IMR-90 (cell line): ENCODE measurements at regions not wholly inside any gene's neighbourhood (a gene's known extent, or its start where the extent isn't known, plus 50 kb on each side); places are given as distances from the start of the nearest gene placed in this dataset.
"Not testable (repeated sequence)": the region's sequence is repeated elsewhere in the genome, so short reads cannot be mapped to it uniquely, and the experiment has no call there.

Source experiments
- ATAC-seq: fragments of 200-7000 bp; cut with Tn5 transposase; 2 replicates; pipeline ENCODE4 v1.9.1; 2020; ENCODE audit warnings: low read depth, mild to moderate bottlenecking, moderate library complexity
- BruUV-seq: library from RNA; stranded (reverse); fragments of 400-500 nt; replicated peaks from 2 replicates; lab custom pipeline; 2021; lab: Mats Ljungman, UMichigan
- CTCF ChIA-PET: fragments of 300-600 bp; formaldehyde crosslinking; extraction: SDS; loops from one replicate; lab custom pipeline; 2021; ENCODE audit warnings: antibody characterized with exemption; lab: Yijun Ruan, JAX
- POLR2A ChIA-PET: fragments of 300-600 bp; sonication (Branson Sonifier 250); formaldehyde crosslinking; loops from one replicate; lab custom pipeline; 2022; ENCODE audit warnings: antibody characterized with exemption; ENCODE audit not compliant: unreplicated experiment; lab: Charles Lee
- DNase-seq: peaks from one replicate; pipeline ENCODE4 v3.0.0; 2013
- H2AFZ ChIP-seq: replicated peaks from 2 replicates; pipeline ENCODE3; 2013; ENCODE audit warnings: low read length, mild to moderate bottlenecking; ENCODE audit not compliant: poor library complexity
- H2AK5ac ChIP-seq: 2 replicates; pipeline ENCODE4 v1.6.1; 2013; ENCODE audit warnings: low read depth, low read length, inconsistent platforms
- H2AK9ac ChIP-seq: replicated peaks from 2 replicates; pipeline ENCODE3; 2013; ENCODE audit warnings: mild to moderate bottlenecking, low read depth, low read length, moderate library complexity; ENCODE audit not compliant: poor library complexity
- H2BK120ac ChIP-seq: 2 replicates; pipeline ENCODE4 v1.6.1; 2013; ENCODE audit warnings: low read depth, low read length, inconsistent platforms
- H2BK15ac ChIP-seq: 3 replicates; pipeline ENCODE4 v1.6.1; 2013; ENCODE audit warnings: low read depth, low read length, inconsistent platforms
- H2BK20ac ChIP-seq: 2 replicates; pipeline ENCODE4 v1.6.1; 2013; ENCODE audit warnings: low read depth, mild to moderate bottlenecking, inconsistent platforms, low read length, moderate library complexity
- H2BK5ac ChIP-seq: 2 replicates; pipeline ENCODE4 v1.6.1; 2013; ENCODE audit warnings: mild to moderate bottlenecking, low read depth, low read length, inconsistent platforms; ENCODE audit not compliant: poor library complexity, severe bottlenecking
- H3K14ac ChIP-seq: replicated peaks from 2 replicates; pipeline ENCODE4 v1.6.1; 2013; ENCODE audit warnings: low read depth, low read length, inconsistent platforms
- H3K18ac ChIP-seq: 2 replicates; pipeline ENCODE4 v1.6.1; 2013; ENCODE audit warnings: low read depth, low read length, control low read depth
- H3K23ac ChIP-seq: 2 replicates; pipeline ENCODE4 v1.6.1; 2013; ENCODE audit warnings: low read depth, low read length, inconsistent platforms
- H3K27ac ChIP-seq: 2 replicates; pipeline ENCODE4 v1.5.1; 2013; ENCODE audit warnings: mild to moderate bottlenecking, control low read depth, low read length; ENCODE audit not compliant: insufficient read depth
- H3K27me3 ChIP-seq: 2 replicates; pipeline ENCODE4 v1.6.1; 2013; ENCODE audit warnings: low read length; ENCODE audit not compliant: control insufficient read depth, insufficient read depth
- H3K36me3 ChIP-seq: 2 replicates; pipeline ENCODE4 v1.6.1; 2013; ENCODE audit warnings: low read length, mixed read lengths; ENCODE audit not compliant: control insufficient read depth, insufficient read depth
- H3K4ac ChIP-seq: 2 replicates; pipeline ENCODE4 v1.6.1; 2013; ENCODE audit warnings: low read depth, low read length, inconsistent platforms
- H3K4me1 ChIP-seq: 2 replicates; pipeline ENCODE4 v1.6.1; 2013; ENCODE audit warnings: low read length, mixed read lengths; ENCODE audit not compliant: control insufficient read depth, insufficient read depth
- H3K4me2 ChIP-seq: 2 replicates; pipeline ENCODE4 v1.6.1; 2013; ENCODE audit warnings: low read depth, mild to moderate bottlenecking, control low read depth, low read length, moderate library complexity
- H3K4me3 ChIP-seq: 2 replicates; pipeline ENCODE4 v1.5.1; 2013; ENCODE audit warnings: low read depth, mild to moderate bottlenecking, control low read depth, low read length, moderate library complexity; ENCODE audit not compliant: insufficient read depth
- H3K56ac ChIP-seq: 2 replicates; pipeline ENCODE4 v1.6.1; 2013; ENCODE audit warnings: low read length, inconsistent platforms; ENCODE audit not compliant: insufficient read depth; ENCODE audit errors: extremely low read depth
- H3K79me1 ChIP-seq, 2 experiments: 2 replicates each; pipeline ENCODE4 v1.6.1; 2013; ENCODE audit warnings: low read length in 2 of 2, inconsistent platforms in 1 of 2, low read depth in 1 of 2
- H3K9ac ChIP-seq: 2 replicates; pipeline ENCODE4 v1.6.1; 2013; ENCODE audit warnings: low read depth, low read length, control low read depth
- H3K9me1 ChIP-seq: 2 replicates; pipeline ENCODE4 v1.6.1; 2013; ENCODE audit warnings: low read length, inconsistent platforms; ENCODE audit not compliant: insufficient read depth
- H3K9me3 ChIP-seq: 2 replicates; pipeline ENCODE4 v1.6.1; 2013; ENCODE audit warnings: low read length; ENCODE audit not compliant: control insufficient read depth, insufficient read depth
- H4K20me1 ChIP-seq: 2 replicates; pipeline ENCODE4 v1.6.1; 2013; ENCODE audit warnings: low read length, inconsistent platforms; ENCODE audit not compliant: insufficient read depth
- H4K5ac ChIP-seq: 2 replicates; pipeline ENCODE4 v1.6.1; 2013; ENCODE audit warnings: mild to moderate bottlenecking, low read depth, low read length, control low read depth
- H4K8ac ChIP-seq, 2 experiments: 2 replicates each; pipeline ENCODE4 v1.6.1; 2013; ENCODE audit warnings: low read depth in 2 of 2, low read length in 2 of 2, control low read depth in 1 of 2, inconsistent platforms in 1 of 2
- H4K91ac ChIP-seq: 2 replicates; pipeline ENCODE4 v1.6.1; 2013; ENCODE audit warnings: low read depth, low read length, inconsistent platforms; ENCODE audit not compliant: insufficient read depth
- MAFK ChIP-seq: IDR thresholded peaks from 2 replicates; pipeline ENCODE4 v1.6.1; 2012; ENCODE audit warnings: low read depth, low read length, improper control_type of control experiment
- WGBS, 2 experiments: methylation state at CpG; one replicate each; pipeline versions ENCODE4 v1.1.5 to v1.1.7; 2013; ENCODE audit warnings: missing lambda C conversion rate in 2 of 2; ENCODE audit not compliant: insufficient read length in 1 of 2; ENCODE audit errors: extremely low coverage in 2 of 2; 5-methylcytosine and 5-hydroxymethylcytosine counted together
- dilution Hi-C: fragments of 300-500 bp; cut with HindIII; formaldehyde crosslinking; loops from one replicate; pipeline ENCODE4 v1.14.3; 2018; ENCODE audit warnings: low sequenced_read_pairs; ENCODE audit not compliant: unreplicated experiment
- in situ Hi-C: fragments of 300-500 bp; cut with MboI; formaldehyde crosslinking; loops from 3 replicates; pipeline ENCODE4 v1.14.3; 2019; ENCODE audit warnings: low sequenced_read_pairs, inconsistent platforms, mixed read lengths
- intact Hi-C: fragments of 100-400 bp; cut with micrococcal nuclease; formaldehyde crosslinking; loops from 2 replicates; pipeline ENCODE4 v1.10.0; 2022

GRCh38 chr10:38330306-38330705 lies 236.2 kb downstream of the ZNF37A start:
- H4K20me1 ChIP-seq, H3K9me3 ChIP-seq, H2BK15ac ChIP-seq, ATAC-seq, H3K23ac ChIP-seq, DNase-seq, H4K91ac ChIP-seq, H2BK20ac ChIP-seq, H2BK5ac ChIP-seq, H2BK120ac ChIP-seq, BruUV-seq, H3K27me3 ChIP-seq, CTCF ChIA-PET, H3K9me1 ChIP-seq, H3K14ac ChIP-seq, H2AK9ac ChIP-seq, H3K27ac ChIP-seq, H3K4me3 ChIP-seq, dilution Hi-C loops, H4K5ac ChIP-seq, POLR2A ChIA-PET, H3K4me2 ChIP-seq, H3K4ac ChIP-seq, H3K4me1 ChIP-seq, H3K36me3 ChIP-seq, intact Hi-C loops, H3K56ac ChIP-seq, H4K8ac ChIP-seq, H3K18ac ChIP-seq, H2AFZ ChIP-seq, H3K79me1 ChIP-seq, H2AK5ac ChIP-seq, in situ Hi-C loops, H3K9ac ChIP-seq: not testable (repeated sequence)
- no CpG with 5 or more reads among the region's 2 CpGs for WGBS, 2 experiments
- TF ChIP-seq MAFK, result peak; percentile 85

GRCh38 chr10:38331106-38331505 lies 237.0 kb downstream of the ZNF37A start:
- H3K9ac ChIP-seq, H2BK15ac ChIP-seq, H4K5ac ChIP-seq, POLR2A ChIA-PET, H2BK120ac ChIP-seq, H2BK20ac ChIP-seq, H2BK5ac ChIP-seq, H4K91ac ChIP-seq, BruUV-seq, H4K20me1 ChIP-seq, H3K14ac ChIP-seq, H3K18ac ChIP-seq, H2AK5ac ChIP-seq, H4K8ac ChIP-seq, H3K79me1 ChIP-seq, in situ Hi-C loops, intact Hi-C loops, H3K56ac ChIP-seq, H3K23ac ChIP-seq, H3K4me2 ChIP-seq, H2AK9ac ChIP-seq, H3K4me3 ChIP-seq, DNase-seq, H3K27me3 ChIP-seq, H3K4ac ChIP-seq, CTCF ChIA-PET, H2AFZ ChIP-seq, H3K9me3 ChIP-seq, H3K9me1 ChIP-seq, H3K36me3 ChIP-seq, ATAC-seq, H3K27ac ChIP-seq, H3K4me1 ChIP-seq, dilution Hi-C loops: not testable (repeated sequence)
- no CpG with 5 or more reads among the region's 2 CpGs for WGBS, 2 experiments
